Brain microvascular endothelial cell (primary cell): ENCODE measurements at regions not wholly inside any gene's neighbourhood (a gene's known extent, or its start where the extent isn't known, plus 50 kb on each side); places are given as distances from the start of the nearest gene placed in this dataset.

ENCODE experiments used
- DNase-seq: peaks from one replicate; pipeline ENCODE4 v3.0.0-alpha.2; 2020
- H3K27ac ChIP-seq: fragments of 250-450 bp; sonication (Bioruptor Pico); 2 replicates; pipeline ENCODE4 v1.5.1; 2020; ENCODE audit warnings: mild to moderate bottlenecking, moderate library complexity
- H3K27me3 ChIP-seq: fragments of 250-450 bp; sonication (Bioruptor Pico); replicated peaks from 2 replicates; pipeline ENCODE4 v1.5.1; 2020; ENCODE audit warnings: mild to moderate bottlenecking
- H3K36me3 ChIP-seq: fragments of 250-450 bp; sonication (Bioruptor Pico); replicated peaks from 2 replicates; pipeline ENCODE4 v1.5.1; 2020; ENCODE audit warnings: mild to moderate bottlenecking
- H3K4me3 ChIP-seq: 2 replicates; pipeline ENCODE4 v1.5.1; 2011; ENCODE audit warnings: low read depth, mild to moderate bottlenecking, control low read depth, low read length, moderate library complexity
- in situ Hi-C: cut with HindIII; loops from 2 replicates; pipeline ENCODE4 v1.10.0; 2017; ENCODE audit warnings: low sequenced_read_pairs, low pct_ligation_motif_present
- TF ChIP-seq, protein P1 (sequence below): IDR thresholded peaks from 2 replicates; pipeline ENCODE4 v1.5.1; 2011; ENCODE audit warnings: low read depth, mild to moderate bottlenecking, moderate library complexity, low read length, control low read depth, inconsistent platforms; ENCODE audit errors: missing control alignments

DNA sequence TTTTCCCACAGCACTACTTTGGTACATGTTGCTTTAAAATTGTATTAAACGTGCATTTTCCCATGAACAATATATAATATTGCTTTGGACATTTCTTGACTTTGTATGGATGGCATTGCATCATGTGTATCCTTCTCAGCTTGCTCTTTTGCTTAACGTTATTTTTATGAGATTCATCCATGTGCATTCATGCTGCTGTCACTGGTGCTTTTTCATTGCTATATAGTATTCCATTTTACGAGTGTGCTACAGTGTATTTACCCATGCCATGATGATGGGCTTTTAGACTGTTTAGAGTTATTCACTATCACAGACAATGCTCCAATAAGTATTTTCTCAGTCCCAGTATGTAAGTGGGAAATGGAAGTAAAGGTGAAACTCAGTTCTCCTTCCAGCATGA is 195.2 kb upstream of the COX10 start:
- no peak for DNase-seq
- Histone ChIP-seq H3K4me3 (no peak overlapping the region), H3K27me3 (no peaks in the 10 kb centered on the region), H3K27ac (no peak overlapping the region), H3K36me3 (no peaks in the 10 kb centered on the region)
- TF ChIP-seq, protein P1, sequence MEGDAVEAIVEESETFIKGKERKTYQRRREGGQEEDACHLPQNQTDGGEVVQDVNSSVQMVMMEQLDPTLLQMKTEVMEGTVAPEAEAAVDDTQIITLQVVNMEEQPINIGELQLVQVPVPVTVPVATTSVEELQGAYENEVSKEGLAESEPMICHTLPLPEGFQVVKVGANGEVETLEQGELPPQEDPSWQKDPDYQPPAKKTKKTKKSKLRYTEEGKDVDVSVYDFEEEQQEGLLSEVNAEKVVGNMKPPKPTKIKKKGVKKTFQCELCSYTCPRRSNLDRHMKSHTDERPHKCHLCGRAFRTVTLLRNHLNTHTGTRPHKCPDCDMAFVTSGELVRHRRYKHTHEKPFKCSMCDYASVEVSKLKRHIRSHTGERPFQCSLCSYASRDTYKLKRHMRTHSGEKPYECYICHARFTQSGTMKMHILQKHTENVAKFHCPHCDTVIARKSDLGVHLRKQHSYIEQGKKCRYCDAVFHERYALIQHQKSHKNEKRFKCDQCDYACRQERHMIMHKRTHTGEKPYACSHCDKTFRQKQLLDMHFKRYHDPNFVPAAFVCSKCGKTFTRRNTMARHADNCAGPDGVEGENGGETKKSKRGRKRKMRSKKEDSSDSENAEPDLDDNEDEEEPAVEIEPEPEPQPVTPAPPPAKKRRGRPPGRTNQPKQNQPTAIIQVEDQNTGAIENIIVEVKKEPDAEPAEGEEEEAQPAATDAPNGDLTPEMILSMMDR = no peak
- in situ Hi-C loops = no loop called here

DNA sequence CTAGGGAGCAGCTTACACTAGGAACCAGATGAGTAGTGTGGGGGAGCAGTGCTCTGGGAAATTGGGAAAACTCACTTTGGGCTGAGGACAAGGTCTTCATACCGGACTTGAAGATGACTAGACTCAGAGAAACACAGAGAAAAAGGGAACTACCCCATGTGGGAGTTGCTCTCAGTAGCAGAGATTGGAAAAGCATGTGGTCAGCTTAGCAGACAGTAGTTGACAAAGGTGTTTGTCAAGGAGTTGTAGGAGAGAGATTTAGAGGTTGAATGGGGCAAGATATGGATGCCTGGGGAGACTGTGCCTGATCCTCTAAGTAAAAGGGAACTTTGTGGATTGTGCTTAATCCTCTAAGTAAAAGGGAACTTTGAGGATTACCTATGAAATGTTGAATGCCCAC is 194.5 kb upstream of the COX10 start:
- DNase-seq = no peak
- TF ChIP-seq, protein P1 = no peak
- no peaks in the 10 kb centered on the region for H3K36me3 ChIP-seq
- no peak overlapping the region for H3K4me3 ChIP-seq
- no peaks in the 10 kb centered on the region for H3K27me3 ChIP-seq
- no peak overlapping the region for H3K27ac ChIP-seq
- in situ Hi-C loops = no loop called here

DNA sequence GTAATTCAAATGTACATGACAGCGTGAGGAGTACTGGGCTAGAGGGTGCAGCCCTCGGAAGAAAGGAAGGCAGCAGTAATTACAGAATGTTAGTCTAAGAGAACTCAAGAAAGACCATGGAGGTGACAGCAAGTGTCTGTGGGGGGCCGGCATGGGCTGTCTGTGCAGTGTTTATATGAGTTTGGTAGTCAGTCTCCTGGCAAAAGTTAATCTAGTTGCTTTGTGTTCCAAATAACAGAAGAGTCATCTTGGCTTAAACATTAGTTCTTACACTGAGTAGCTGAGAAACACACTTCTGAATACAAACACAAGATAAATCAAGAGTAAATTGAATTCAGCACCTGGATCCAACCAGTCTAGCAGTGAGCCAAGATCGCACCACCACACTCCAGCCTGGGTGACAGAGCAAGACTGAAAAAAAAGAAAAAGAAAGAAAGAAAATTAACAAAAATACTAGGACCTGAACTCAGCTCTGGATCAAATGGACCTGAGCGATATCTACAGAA is 189.3 kb upstream of the COX10 start:
- Histone ChIP-seq H3K27me3 (no peaks in the 10 kb centered on the region), H3K4me3 (no peak overlapping the region), H3K36me3 (no peaks in the 10 kb centered on the region), H3K27ac (no peak overlapping the region)
- no peak for DNase-seq
- in situ Hi-C loops = no loop called here
- TF ChIP-seq, protein P1 = no peak

DNA sequence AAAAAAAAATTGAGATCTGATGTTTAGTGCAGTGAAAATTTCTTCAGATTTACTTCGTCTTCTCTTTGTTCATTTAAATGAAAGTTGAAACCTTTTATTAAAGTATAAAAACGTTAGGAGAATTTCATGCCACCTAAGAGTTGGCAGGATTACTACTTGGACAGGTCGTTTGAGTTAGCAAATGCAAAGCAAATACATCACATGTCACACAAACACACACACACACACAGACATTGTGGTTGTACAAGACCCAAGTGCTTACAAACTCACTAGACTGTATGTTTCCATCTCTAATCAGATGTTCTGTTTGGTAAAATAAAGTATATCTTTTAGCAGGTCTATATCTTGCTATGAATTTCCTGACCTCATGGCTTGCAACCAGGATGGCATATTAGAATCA is 185.6 kb upstream of the COX10 start:
- Histone ChIP-seq H3K4me3 (no peak overlapping the region), H3K27ac (no peak overlapping the region), H3K36me3 (no peaks in the 10 kb centered on the region), H3K27me3 (no peaks in the 10 kb centered on the region)
- in situ Hi-C loops = no loop called here
- DNase-seq = no peak
- TF ChIP-seq, protein P1 = no peak

DNA sequence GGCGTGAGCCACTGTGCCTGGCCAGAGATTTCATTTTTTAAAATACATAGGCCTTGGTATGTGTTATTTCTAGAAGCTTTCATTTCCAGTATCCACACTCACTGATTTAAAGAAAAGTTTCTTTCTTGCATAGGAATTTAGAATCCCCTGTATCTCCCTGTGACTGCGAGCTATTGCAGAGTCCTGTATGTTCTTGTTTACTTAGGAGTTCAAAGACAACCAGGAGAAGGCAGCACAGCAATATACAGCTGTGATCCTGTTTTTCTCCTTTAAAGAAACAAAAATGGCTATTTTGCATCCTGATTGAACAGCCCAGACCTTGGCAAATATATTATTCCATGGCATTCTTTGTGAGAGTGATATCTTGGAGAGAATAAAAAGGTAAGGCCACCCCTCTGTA is 185.0 kb upstream of the COX10 start:
- no peaks in the 10 kb centered on the region for H3K27me3 ChIP-seq
- no peak overlapping the region for H3K4me3 ChIP-seq
- H3K27ac ChIP-seq = no peak overlapping the region
- in situ Hi-C loops = no loop called here
- no peaks in the 10 kb centered on the region for H3K36me3 ChIP-seq
- DNase-seq = no peak
- TF ChIP-seq, protein P1 = no peak

DNA sequence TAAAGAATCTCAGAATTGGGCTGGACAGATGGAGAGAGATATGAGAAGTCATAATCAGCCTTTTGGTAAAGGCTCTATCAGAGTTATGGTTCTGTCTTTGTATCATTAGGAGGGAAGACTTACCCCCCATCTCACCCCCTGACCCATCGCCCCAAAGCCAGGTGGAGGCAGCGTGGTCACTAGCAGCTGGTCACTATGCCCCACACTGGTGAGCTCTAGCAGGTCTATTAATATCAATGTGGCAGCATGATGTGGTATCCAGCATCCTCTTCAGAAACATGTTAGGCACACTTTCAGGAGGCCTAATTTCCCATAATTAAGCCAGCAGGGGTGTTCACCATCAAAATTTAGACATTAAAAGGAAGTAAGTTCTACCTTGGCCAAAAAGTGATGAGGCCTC is 183.8 kb upstream of the COX10 start:
- Histone ChIP-seq H3K36me3 (no peaks in the 10 kb centered on the region), H3K27me3 (no peaks in the 10 kb centered on the region), H3K4me3 (no peak overlapping the region), H3K27ac (no peak overlapping the region)
- TF ChIP-seq, protein P1 = no peak
- in situ Hi-C loops = no loop called here
- DNase-seq = no peak
